Sigmoid colon (tissue), 4 donors: ENCODE measurements at regions not wholly inside any gene's neighbourhood (a gene's known extent, or its start where the extent isn't known, plus 50 kb on each side); places are given as distances from the start of the nearest gene placed in this dataset.

ENCODE experiments used
- EP300 ChIP-seq, 4 donors: sonication (generic); formaldehyde crosslinking; IDR thresholded peaks; one replicate each; pipeline ENCODE4 v1.6.1; 2017; ENCODE audit warnings: antibody characterized with exemption in 4 of 4
- POLR2A ChIP-seq, 2 donors: fragments of 450-650 bp; IDR thresholded peaks; one replicate each; pipeline ENCODE4 v1.6.1; 2016; ENCODE audit warnings: antibody characterized with exemption in 2 of 2, mild to moderate bottlenecking in 2 of 2, moderate library complexity in 2 of 2
- POLR2AphosphoS5 ChIP-seq, 4 donors: sonication (generic); formaldehyde crosslinking; IDR thresholded peaks; one replicate each; pipeline ENCODE4 v1.6.1; 2017; ENCODE audit warnings: antibody characterized with exemption in 4 of 4
- TF ChIP-seq, protein P1 (sequence below), 4 experiments: fragments of 450-650 bp in 3 of 4; fragments of 200-600 bp in 1 of 4; IDR thresholded peaks; one replicate each; pipeline ENCODE4 v1.5.1; 2016 to 2019; ENCODE audit warnings: antibody characterized with exemption in 4 of 4, mild to moderate bottlenecking in 3 of 4, moderate library complexity in 2 of 4

DNA sequence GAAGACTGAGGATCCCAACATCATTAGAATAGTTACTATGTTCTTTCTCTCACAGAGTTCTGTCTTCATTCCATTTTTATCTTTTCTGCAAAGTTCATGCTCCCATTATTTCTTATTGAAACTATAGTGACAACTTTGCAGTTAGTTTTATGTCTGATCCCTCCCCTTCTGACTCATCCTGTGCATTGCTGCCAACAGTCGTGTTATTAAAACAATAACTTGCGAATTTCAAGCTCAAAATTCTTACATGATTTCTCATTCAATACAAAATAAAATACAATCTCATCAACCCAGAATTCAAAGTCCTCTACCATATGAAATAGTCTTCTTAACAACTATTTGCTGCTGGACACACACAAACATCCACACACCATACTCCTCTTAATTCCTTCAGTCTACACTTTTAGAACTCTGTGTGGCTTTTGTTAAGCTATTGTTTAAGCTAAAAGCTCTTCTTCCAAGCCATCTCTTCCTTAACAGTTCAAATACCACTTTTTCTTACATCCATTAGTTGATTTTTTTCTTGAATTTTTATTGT lies 261.4 kb upstream of the IRAK1BP1 start:
- TF ChIP-seq POLR2A (IDR thresholded peaks at IDR 0.05): no peak
- TF ChIP-seq, protein P1, sequence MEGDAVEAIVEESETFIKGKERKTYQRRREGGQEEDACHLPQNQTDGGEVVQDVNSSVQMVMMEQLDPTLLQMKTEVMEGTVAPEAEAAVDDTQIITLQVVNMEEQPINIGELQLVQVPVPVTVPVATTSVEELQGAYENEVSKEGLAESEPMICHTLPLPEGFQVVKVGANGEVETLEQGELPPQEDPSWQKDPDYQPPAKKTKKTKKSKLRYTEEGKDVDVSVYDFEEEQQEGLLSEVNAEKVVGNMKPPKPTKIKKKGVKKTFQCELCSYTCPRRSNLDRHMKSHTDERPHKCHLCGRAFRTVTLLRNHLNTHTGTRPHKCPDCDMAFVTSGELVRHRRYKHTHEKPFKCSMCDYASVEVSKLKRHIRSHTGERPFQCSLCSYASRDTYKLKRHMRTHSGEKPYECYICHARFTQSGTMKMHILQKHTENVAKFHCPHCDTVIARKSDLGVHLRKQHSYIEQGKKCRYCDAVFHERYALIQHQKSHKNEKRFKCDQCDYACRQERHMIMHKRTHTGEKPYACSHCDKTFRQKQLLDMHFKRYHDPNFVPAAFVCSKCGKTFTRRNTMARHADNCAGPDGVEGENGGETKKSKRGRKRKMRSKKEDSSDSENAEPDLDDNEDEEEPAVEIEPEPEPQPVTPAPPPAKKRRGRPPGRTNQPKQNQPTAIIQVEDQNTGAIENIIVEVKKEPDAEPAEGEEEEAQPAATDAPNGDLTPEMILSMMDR (IDR thresholded peaks at IDR 0.05): no peak
- TF ChIP-seq EP300 (IDR thresholded peaks at IDR 0.05): no peak
- TF ChIP-seq POLR2AphosphoS5 (IDR thresholded peaks at IDR 0.05): no peak
